ENCODE measurements at regions not wholly inside any gene's neighbourhood (a gene's known extent, or its start where the extent isn't known, plus 50 kb on each side); places are given as distances from the start of the nearest gene placed in this dataset.
A peak's percentile ranks its signal among the peaks of the same experiment; 100 is the strongest.

DNA sequence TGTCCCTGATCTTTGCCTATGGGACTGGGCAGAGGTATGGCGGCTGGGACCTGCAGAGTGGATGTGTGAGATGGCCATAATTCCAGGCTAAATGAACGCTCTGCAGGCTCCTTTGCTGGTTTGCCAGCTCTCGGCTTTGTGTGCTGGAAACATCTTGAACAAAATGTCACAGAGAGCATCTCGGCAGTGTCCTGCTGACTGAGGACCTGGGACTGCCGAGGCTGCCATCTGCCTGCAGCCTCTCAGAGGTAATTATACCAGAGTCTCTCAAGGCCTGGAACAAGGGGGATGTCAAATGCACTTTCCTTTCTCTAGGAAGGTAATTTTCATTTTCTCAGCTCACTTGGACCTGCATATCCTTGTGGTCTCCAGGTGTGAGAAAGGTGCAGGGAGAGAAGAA lies 354.2 kb downstream of the PDCD6IP start (continued):
- TF ChIP-seq, protein P1, sequence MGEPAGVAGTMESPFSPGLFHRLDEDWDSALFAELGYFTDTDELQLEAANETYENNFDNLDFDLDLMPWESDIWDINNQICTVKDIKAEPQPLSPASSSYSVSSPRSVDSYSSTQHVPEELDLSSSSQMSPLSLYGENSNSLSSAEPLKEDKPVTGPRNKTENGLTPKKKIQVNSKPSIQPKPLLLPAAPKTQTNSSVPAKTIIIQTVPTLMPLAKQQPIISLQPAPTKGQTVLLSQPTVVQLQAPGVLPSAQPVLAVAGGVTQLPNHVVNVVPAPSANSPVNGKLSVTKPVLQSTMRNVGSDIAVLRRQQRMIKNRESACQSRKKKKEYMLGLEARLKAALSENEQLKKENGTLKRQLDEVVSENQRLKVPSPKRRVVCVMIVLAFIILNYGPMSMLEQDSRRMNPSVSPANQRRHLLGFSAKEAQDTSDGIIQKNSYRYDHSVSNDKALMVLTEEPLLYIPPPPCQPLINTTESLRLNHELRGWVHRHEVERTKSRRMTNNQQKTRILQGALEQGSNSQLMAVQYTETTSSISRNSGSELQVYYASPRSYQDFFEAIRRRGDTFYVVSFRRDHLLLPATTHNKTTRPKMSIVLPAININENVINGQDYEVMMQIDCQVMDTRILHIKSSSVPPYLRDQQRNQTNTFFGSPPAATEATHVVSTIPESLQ (CRISPR knock-in tag; IDR thresholded peaks at IDR 0.05), result no peak
- TF ChIP-seq NR3C1 (CRISPR knock-in tag; conservative IDR thresholded peaks at IDR 0.05; ENCODE audit: low read depth), result no peak
- no peak for TF ChIP-seq JAZF1 (CRISPR knock-in tag; IDR thresholded peaks at IDR 0.05)
- no peak for TF ChIP-seq MAX (CRISPR knock-in tag; IDR thresholded peaks at IDR 0.05)
- TF ChIP-seq TP53 (CRISPR knock-in tag; IDR thresholded peaks at IDR 0.05), result no peak
- no peak for TF ChIP-seq PRRX2 (CRISPR knock-in tag; IDR thresholded peaks at IDR 0.05)
- TF ChIP-seq ZNF396 (CRISPR knock-in tag; IDR thresholded peaks at IDR 0.05; ENCODE audit: borderline replicate concordance), result no peak
- TF ChIP-seq, protein P2, sequence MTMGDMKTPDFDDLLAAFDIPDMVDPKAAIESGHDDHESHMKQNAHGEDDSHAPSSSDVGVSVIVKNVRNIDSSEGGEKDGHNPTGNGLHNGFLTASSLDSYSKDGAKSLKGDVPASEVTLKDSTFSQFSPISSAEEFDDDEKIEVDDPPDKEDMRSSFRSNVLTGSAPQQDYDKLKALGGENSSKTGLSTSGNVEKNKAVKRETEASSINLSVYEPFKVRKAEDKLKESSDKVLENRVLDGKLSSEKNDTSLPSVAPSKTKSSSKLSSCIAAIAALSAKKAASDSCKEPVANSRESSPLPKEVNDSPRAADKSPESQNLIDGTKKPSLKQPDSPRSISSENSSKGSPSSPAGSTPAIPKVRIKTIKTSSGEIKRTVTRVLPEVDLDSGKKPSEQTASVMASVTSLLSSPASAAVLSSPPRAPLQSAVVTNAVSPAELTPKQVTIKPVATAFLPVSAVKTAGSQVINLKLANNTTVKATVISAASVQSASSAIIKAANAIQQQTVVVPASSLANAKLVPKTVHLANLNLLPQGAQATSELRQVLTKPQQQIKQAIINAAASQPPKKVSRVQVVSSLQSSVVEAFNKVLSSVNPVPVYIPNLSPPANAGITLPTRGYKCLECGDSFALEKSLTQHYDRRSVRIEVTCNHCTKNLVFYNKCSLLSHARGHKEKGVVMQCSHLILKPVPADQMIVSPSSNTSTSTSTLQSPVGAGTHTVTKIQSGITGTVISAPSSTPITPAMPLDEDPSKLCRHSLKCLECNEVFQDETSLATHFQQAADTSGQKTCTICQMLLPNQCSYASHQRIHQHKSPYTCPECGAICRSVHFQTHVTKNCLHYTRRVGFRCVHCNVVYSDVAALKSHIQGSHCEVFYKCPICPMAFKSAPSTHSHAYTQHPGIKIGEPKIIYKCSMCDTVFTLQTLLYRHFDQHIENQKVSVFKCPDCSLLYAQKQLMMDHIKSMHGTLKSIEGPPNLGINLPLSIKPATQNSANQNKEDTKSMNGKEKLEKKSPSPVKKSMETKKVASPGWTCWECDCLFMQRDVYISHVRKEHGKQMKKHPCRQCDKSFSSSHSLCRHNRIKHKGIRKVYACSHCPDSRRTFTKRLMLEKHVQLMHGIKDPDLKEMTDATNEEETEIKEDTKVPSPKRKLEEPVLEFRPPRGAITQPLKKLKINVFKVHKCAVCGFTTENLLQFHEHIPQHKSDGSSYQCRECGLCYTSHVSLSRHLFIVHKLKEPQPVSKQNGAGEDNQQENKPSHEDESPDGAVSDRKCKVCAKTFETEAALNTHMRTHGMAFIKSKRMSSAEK (CRISPR knock-in tag; IDR thresholded peaks at IDR 0.05; ENCODE audit: borderline replicate concordance), result no peak
- TF ChIP-seq ZNF219 (CRISPR knock-in tag; IDR thresholded peaks at IDR 0.05; ENCODE audit: borderline replicate concordance), result no peak
- TF ChIP-seq NFE2L1 (CRISPR knock-in tag; IDR thresholded peaks at IDR 0.05), result no peak

- no peaks in the 10 kb centered on the region for H3K36me3 Mint-ChIP-seq
- ChIA-PET CTCF (interaction anchor here (1.2 kb wide), 2 partner anchors 105 to 233 kb away, joined by 3 to 4 read pairs; no protein-coding TSS in a partner anchor), POLR2A (no interaction called here)
- H3K27ac Mint-ChIP-seq, result no peak overlapping the region
- peaks cover 17% of the 10 kb centered on the region for H3K4me1 Mint-ChIP-seq
- TF ChIP-seq NFE2L1 (CRISPR knock-in tag; IDR thresholded peaks at IDR 0.05), result no peak
- H3K27me3 Mint-ChIP-seq (ENCODE audit: low read depth), result no peaks in the 10 kb centered on the region
- DNase-seq (ENCODE audit: low spot score), result no peak
- no peaks in the 10 kb centered on the region for H3K9me3 Mint-ChIP-seq
- no peak overlapping the region for H3K4me3 Mint-ChIP-seq
- peak; percentile 72 for ATAC-seq
Observed at GRCh38 chr3:34155108-34155507, 356.7 kb downstream of the PDCD6IP start.

- no peak for DNase-seq (ENCODE audit: low spot score)
- no peak for TF ChIP-seq CBFB (CRISPR knock-in tag; IDR thresholded peaks at IDR 0.05; ENCODE audit: low read depth)
- no peak for TF ChIP-seq GABPB1 (CRISPR knock-in tag; IDR thresholded peaks at IDR 0.05)
- no peak for TF ChIP-seq AR (CRISPR knock-in tag; IDR thresholded peaks at IDR 0.05)
- TF ChIP-seq, protein P3, sequence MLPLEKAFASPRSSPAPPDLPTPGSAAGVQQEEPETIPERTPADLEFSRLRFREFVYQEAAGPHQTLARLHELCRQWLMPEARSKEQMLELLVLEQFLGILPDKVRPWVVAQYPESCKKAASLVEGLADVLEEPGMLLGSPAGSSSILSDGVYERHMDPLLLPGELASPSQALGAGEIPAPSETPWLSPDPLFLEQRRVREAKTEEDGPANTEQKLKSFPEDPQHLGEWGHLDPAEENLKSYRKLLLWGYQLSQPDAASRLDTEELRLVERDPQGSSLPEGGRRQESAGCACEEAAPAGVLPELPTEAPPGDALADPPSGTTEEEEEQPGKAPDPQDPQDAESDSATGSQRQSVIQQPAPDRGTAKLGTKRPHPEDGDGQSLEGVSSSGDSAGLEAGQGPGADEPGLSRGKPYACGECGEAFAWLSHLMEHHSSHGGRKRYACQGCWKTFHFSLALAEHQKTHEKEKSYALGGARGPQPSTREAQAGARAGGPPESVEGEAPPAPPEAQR (CRISPR knock-in tag; IDR thresholded peaks at IDR 0.05), result no peak
- TF ChIP-seq, protein P4, sequence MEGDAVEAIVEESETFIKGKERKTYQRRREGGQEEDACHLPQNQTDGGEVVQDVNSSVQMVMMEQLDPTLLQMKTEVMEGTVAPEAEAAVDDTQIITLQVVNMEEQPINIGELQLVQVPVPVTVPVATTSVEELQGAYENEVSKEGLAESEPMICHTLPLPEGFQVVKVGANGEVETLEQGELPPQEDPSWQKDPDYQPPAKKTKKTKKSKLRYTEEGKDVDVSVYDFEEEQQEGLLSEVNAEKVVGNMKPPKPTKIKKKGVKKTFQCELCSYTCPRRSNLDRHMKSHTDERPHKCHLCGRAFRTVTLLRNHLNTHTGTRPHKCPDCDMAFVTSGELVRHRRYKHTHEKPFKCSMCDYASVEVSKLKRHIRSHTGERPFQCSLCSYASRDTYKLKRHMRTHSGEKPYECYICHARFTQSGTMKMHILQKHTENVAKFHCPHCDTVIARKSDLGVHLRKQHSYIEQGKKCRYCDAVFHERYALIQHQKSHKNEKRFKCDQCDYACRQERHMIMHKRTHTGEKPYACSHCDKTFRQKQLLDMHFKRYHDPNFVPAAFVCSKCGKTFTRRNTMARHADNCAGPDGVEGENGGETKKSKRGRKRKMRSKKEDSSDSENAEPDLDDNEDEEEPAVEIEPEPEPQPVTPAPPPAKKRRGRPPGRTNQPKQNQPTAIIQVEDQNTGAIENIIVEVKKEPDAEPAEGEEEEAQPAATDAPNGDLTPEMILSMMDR (IDR thresholded peaks at IDR 0.05), result no peak
- TF ChIP-seq, protein P5, sequence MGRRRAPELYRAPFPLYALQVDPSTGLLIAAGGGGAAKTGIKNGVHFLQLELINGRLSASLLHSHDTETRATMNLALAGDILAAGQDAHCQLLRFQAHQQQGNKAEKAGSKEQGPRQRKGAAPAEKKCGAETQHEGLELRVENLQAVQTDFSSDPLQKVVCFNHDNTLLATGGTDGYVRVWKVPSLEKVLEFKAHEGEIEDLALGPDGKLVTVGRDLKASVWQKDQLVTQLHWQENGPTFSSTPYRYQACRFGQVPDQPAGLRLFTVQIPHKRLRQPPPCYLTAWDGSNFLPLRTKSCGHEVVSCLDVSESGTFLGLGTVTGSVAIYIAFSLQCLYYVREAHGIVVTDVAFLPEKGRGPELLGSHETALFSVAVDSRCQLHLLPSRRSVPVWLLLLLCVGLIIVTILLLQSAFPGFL (CRISPR knock-in tag; IDR thresholded peaks at IDR 0.05; ENCODE audit: borderline replicate concordance), result no peak
- TF ChIP-seq, protein P6, sequence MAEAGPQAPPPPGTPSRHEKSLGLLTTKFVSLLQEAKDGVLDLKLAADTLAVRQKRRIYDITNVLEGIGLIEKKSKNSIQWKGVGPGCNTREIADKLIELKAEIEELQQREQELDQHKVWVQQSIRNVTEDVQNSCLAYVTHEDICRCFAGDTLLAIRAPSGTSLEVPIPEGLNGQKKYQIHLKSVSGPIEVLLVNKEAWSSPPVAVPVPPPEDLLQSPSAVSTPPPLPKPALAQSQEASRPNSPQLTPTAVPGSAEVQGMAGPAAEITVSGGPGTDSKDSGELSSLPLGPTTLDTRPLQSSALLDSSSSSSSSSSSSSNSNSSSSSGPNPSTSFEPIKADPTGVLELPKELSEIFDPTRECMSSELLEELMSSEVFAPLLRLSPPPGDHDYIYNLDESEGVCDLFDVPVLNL (CRISPR knock-in tag; IDR thresholded peaks at IDR 0.05; ENCODE audit: borderline replicate concordance, low read depth), result no peak
- no peak for TF ChIP-seq NR3C1 (CRISPR knock-in tag; conservative IDR thresholded peaks at IDR 0.05; ENCODE audit: low read depth)
Observed at GRCh38 chr3:34155666-34156065, 357.2 kb downstream of the PDCD6IP start.

More at GRCh38 chr3:34155666-34156065, 357.2 kb downstream of the PDCD6IP start:
- POLR2A ChIA-PET, result no interaction called here
- Mint-ChIP-seq H3K27me3 (ENCODE audit: low read depth) (no peaks in the 10 kb centered on the region), H3K27ac (no peak overlapping the region), H3K36me3 (no peaks in the 10 kb centered on the region), H3K4me1 (peaks cover 16% of the 10 kb centered on the region), H3K4me3 (no peak overlapping the region), H3K9me3 (no peaks in the 10 kb centered on the region)
- no peak for ATAC-seq
- CTCF ChIA-PET, result interaction anchor here (1.2 kb wide), 2 partner anchors 105 to 232 kb away, joined by 3 to 4 read pairs; no protein-coding TSS in a partner anchor

All from WTC11 (cell line).